DMS79 treated with DMSO at 0.1 percent for 48 hours (cell line): ENCODE measurements at regions not wholly inside any gene's neighbourhood (a gene's known extent, or its start where the extent isn't known, plus 50 kb on each side); places are given as distances from the start of the nearest gene placed in this dataset.
"Not testable (repeated sequence)": the region's sequence is repeated elsewhere in the genome, so short reads cannot be mapped to it uniquely, and the experiment has no call there.

Experiments
- DNase-seq: peaks from one replicate; lab custom pipeline; 2025; lab: John Stamatoyannopoulos, UW

GRCh38 chr5:124512952-124513632, 233.3 kb downstream of the ZNF608 start:
- no peak for DNase-seq

- DNase-seq, result no peak
Measured at GRCh38 chr5:124512236-124512635, 234.2 kb downstream of the ZNF608 start.

- DNase-seq, result no peak
Measured at GRCh38 chr5:124511791-124512190, 234.6 kb downstream of the ZNF608 start.

GRCh38 chr5:124507688-124508087, 238.8 kb downstream of the ZNF608 start:
- DNase-seq, result no peak

GRCh38 chr5:124504081-124504916, 242.1 kb downstream of the ZNF608 start:
- DNase-seq, result peak; percentile 39

GRCh38 chr5:124502551-124502950, 243.9 kb downstream of the ZNF608 start:
- DNase-seq, result no peak

- DNase-seq, result not testable (repeated sequence)
Measured at GRCh38 chr5:124499818-124500217, 246.6 kb downstream of the ZNF608 start.

DNA sequence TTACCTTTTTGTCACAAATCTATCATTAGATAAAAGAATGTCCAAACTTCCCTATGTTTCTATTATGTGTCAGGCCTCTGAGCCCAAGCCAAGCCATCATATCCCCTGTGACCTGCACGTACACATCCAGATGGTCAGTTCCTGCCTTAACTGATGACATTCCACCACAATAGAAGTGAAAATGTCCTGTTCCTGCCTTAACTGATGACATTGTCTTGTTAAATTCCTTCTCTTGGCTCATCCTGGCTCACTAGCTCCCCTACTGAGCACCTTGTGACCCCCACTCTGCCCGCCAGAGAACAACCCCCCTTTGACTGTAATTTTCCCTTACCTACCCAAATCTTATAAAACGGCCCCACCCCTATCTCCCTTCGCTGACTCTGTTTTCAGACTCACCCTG, 249.5 kb downstream of the ZNF608 start:
- not testable (repeated sequence) for DNase-seq

DNA sequence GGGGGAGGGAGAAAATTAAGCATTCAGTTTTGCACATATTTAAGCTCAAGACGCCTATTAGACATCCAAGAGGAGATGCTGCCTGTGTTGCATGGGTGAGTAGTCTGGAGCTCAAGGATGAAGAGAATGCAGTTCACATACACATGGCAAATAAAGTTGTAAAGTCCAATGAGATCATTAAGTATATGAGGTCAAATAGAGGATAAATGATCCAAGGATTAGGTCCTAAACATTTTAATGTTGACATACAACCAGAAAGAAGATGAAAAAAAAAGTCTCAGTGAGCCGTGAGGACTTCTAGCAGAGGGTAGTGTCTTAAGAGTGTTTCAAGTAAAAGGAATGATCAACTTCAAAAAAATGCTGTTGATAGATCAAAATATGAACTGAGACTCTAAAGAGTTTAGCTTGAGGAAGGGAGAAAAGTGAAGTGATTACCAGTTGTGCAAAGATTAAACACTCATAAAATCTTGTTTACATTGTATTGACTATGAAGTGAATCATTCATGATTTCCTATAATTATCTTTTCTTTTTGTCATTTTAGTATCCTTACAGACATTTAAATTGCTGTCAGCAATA, 251.8 kb downstream of the ZNF608 start:
- no peak for DNase-seq

- DNase-seq, result no peak
Measured at GRCh38 chr5:124492444-124493224, 253.8 kb downstream of the ZNF608 start.

DNA sequence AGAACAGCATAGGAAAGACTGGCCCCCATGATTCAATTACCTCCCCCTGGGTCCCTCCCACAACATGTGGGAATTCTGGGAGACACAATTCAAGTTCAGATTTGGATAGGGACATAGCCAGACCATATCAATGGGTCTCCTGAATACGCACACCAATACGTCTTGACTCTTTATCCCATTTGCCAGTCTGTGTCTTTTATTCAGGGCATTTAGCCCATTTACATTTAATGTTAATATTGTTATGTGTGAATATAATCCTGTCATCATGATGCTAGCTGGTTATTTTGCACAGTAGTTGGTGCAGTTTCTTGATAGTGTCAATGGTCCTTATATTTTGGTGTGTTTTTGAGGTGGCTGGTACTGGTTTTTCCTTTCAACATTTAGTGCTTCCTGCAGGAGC, 256.1 kb downstream of the ZNF608 start:
- not testable (repeated sequence) for DNase-seq

GRCh38 chr5:124481419-124481818, 265.0 kb downstream of the ZNF608 start:
- peak; percentile 3 for DNase-seq

DNA sequence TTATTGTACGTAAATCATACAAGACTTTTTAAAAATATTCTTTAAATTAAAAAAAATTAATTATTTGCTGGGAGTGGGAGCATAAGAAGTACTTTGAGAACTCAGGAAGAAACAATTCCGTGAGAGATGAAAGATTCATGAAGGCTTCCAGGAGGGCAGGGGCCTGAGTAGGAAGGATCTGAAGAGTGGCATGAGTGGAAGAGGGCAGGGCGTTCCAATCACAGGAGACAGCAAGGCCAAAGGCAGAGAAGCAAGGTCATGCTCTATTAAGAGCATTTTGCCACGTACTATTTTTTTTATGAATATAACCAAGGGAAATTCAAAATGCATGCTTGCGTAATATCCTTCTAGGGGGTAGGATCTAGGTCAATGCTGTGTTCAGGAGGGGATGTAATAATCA, 265.5 kb downstream of the ZNF608 start:
- DNase-seq, result no peak

DNA sequence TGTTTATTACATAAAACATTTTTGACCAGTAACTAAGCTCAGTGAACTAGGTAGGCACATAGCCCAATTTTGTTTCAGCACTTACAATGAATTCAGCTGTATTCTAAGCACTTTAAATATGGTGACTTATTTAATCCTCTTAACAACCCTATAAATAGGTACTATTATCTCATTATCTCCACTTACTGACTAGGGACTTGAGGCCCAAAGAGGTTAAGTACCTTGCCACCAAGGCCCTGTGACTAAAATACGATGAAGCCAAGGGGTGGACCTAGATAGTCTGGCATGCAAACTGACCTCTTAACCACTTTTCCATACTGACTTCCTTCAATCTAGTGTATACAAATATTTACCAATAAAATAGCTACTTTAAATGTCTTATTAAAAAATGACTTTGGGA, 266.4 kb downstream of the ZNF608 start:
- no peak for DNase-seq

- no peak for DNase-seq
Measured at GRCh38 chr5:124478264-124478663, 268.2 kb downstream of the ZNF608 start.

GRCh38 chr5:124477577-124477976, 268.9 kb downstream of the ZNF608 start:
- no peak for DNase-seq

DNA sequence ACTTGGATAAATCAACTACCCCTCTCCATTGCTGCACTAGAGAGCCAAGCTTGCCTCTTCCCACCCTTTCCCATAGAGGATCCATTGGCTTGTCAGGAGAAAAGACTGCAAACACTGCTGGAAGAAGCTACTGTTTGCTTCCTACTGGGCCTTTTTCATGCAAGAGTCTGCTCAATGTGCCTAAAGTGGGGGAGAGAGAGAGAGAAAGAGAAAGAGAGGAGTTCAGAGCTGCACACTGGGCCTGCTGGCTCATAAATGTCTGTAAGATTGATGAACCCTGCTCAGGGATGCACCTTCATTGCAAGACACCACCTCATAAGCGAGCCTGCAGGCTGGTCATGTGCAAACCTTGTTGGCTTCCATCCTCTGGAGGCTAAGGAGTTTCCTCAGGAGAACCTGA, 269.4 kb downstream of the ZNF608 start:
- no peak for DNase-seq

DNA sequence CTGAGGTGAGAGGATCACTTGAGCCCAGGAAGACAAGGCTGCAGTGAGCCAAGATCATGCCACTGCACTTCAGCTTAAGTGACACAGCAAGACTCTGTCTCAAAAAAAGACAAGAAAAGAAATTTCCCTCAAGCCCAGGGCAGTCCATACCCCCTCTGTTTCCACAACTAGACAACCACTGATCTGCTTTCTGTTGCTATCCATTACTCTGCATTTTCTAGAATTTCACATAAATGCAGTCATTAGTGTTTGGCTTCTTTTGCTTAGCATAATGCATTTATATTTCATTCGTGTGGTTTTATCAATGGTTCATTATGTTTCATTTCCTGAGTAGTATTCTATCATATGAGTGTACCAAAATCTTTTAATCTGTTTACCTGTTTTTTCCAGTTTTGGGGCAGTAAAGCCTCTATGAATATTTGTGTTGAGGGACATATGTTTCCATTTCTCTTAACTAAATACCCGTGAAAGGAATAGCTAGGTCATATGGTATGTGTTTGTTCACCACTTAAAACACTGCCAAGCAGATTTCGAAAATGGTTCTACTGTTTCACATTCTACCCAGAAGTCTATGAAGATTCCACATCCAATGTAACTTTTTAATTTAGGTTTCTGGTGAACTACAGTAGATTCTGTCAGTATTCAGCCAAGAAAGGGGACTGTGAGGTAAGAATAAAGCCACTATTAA, 271.8 kb downstream of the ZNF608 start:
- DNase-seq, result no peak

GRCh38 chr5:124468671-124469411, 277.6 kb downstream of the ZNF608 start:
- no peak for DNase-seq

DNA sequence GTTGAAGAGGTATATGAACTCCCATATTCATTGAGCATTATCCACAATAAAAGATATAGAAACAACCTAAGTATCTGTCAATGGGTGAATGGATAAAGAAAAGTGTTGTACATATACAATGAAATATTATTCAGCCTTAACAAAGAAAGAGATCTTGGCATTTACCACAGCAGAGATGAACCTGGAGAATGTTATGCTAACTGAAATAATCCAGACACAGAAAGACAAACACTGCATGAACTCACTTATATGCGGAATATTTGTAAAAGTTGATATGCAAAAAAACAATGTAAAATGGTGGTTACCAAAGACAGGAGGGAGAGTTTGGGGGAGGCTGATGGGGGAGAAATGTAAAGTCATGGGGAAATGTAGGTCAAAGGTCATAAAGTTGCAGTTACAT, 278.7 kb downstream of the ZNF608 start:
- no peak for DNase-seq

DNA sequence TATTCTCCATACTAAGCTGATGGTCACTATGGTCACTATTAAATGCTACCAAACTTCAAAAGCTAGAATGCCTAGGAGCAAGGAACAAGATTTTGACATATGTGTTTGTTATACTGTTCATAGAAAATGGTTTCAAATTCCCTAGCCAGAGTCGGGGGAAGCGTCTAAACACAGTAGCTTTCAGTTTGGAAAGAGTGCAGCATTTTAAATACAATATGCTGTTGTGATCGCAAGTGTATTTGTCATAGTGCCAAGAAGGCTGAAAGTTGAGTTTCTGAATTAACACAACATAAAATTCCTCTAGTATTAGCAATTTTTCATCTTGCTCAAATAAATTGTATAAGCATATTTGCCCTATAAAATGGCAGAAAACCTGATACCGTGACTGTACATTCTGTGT, 280.4 kb downstream of the ZNF608 start:
- no peak for DNase-seq
